ENCODE measurements at regions not wholly inside any gene's neighbourhood (a gene's known extent, or its start where the extent isn't known, plus 50 kb on each side); places are given as distances from the start of the nearest gene placed in this dataset.
"Not testable (repeated sequence)": the region's sequence is repeated elsewhere in the genome, so short reads cannot be mapped to it uniquely, and the experiment has no call there.

GRCh38 chr13:110008816-110009215 is 222.4 kb upstream of the IRS2 start:
- no peak for DNase-seq (ENCODE audit: low read depth)

GRCh38 chr13:110006304-110006703 is 219.9 kb upstream of the IRS2 start:
- DNase-seq (ENCODE audit: low read depth), result peak; percentile 62

DNA sequence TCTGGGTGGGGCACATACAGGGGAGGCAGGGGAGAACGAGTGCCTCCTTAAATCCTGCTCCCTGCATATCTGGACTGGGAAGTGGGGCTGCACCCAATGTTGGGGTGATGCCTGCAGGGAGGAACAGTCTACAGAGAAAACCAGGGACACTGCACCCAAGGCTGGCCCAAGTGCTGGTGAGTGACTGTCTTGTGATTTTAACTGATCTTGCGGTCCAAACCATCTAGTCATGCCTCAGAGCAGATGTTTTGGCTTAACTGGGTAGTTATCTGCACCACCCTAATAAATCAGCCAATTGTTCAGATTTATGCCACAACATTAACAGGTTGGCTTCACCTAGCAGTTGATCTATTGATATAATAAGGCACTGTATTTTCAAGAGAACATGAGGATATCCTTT is 219.2 kb upstream of the IRS2 start:
- DNase-seq (ENCODE audit: low read depth), result no peak

GRCh38 chr13:110004814-110005213 is 218.4 kb upstream of the IRS2 start:
- no peak for DNase-seq (ENCODE audit: low read depth)

DNA sequence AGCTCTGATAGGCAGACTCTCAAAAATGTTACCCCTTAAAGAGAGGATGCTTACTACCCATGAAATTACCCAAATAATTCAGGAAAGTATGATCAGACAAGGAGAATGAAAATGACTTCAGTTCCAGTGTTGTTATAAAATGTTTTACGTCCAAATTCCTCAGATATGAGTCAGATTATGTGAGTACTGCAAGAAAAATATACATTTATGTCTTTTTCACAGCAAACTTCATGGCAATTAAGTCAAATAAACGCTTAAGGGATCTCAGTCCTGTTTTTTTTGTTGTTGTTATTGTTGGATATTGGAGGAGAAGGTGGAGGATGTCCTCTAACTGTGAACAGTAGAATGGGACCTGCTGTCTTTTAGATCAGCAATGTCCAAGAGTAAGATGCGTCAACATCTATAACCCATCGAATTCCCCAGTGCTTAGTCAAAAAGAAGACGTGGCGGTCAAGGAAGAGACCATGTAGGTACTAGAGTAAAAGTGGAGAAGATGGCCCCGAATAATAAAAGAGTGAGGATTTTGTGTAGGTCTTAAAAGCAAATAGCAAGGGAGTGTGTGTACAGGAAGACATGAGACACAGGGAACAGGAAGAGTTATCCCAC is 215.4 kb upstream of the IRS2 start:
- DNase-seq (ENCODE audit: low read depth), result peak; percentile 45

DNA sequence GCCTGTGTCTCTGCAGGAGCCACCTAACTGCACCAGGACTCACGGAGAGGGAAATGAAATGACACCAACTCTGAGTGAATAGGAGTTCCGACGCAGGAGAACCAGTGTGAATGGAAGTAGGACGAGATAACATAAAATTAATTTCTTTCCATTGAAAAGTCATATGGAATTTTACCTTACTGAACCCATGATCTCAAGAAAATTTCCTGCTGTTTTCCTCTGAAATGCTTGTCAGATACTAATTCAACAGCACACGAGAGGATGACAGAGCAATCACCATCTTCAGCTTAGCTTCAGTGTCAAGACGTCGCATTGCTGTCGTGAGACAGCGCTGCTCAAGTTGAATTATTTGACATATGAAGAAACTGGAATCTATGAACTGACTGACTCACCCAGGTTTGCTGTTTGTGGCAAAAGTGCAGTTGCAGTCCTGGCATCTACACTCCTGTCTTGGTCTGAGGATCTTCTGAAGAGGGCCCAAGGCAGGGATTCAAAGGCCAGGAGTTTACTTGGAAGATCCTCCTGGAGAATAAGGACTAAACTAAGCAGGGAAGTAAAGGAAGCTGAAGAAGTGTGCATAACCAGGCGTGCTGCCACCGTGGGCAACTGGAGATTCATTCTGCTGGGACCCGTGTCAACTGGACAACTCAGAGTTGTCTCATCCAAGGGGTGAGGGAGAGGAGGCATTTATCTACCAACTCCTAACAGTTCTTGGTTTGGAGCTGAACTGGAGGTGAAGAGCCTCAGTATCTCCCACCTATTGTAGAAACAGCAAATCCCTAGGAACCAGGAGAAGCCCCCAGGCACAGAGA is 214.4 kb upstream of the IRS2 start:
- peak; percentile 37 for DNase-seq (ENCODE audit: low read depth)

GRCh38 chr13:109999659-110000533 is 213.5 kb upstream of the IRS2 start:
- DNase-seq (ENCODE audit: low read depth), result no peak

- DNase-seq (ENCODE audit: low read depth), result peak; percentile 97
Observed at GRCh38 chr13:109998684-109999533, 212.5 kb upstream of the IRS2 start.

GRCh38 chr13:109998037-109998436 is 211.7 kb upstream of the IRS2 start:
- peak; percentile 52 for DNase-seq (ENCODE audit: low read depth)

DNA sequence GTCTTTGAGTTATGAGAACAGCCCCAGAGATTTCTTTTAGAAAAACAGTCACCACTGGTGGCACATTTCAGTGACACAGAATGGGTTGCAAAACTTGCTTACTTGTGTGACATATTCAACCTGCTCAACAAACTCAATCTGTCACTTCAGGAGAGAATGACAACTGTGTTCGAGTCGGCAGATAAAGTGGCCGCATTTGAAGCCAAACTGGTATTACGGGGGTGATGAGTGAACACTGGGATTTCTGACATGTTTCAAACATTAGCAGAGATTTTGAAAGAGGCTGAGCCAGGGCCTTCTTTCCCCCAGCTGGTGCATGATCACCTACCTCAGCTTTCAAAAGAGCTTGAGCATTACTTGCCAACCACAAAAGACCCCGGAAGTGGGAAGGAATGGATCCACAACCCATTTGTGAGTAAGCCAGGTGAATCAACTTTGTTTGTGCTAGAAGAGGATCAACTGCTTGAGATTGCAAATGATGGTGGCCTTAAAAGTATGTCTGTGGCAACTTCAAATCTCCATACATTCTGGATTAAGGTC is 210.7 kb upstream of the IRS2 start:
- not testable (repeated sequence) for DNase-seq (ENCODE audit: low read depth)

- no peak for DNase-seq (ENCODE audit: low read depth)
Observed at GRCh38 chr13:109996404-109996960, 210.1 kb upstream of the IRS2 start.

GRCh38 chr13:109995578-109995977 is 209.2 kb upstream of the IRS2 start:
- DNase-seq (ENCODE audit: low read depth), result no peak

DNA sequence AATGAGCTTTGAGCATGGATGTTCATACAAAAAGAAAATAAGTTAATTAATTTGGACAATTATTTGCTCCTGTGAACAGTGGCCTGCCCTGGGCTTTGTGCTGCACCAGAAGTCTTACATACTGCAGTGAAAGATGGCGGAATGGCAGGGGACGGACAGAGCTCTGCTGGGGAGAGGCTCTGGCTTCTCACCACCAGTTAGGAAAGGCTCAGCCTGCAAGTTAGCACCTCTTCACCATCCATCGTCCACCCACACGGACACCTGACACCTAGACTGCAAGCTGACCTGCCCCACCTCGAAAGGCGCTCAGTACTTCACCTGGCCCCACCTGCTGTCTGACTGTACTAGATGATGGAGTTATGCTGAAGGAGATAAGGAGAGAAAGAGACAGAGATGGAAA is 203.9 kb upstream of the IRS2 start:
- no peak for DNase-seq (ENCODE audit: low read depth)

DNA sequence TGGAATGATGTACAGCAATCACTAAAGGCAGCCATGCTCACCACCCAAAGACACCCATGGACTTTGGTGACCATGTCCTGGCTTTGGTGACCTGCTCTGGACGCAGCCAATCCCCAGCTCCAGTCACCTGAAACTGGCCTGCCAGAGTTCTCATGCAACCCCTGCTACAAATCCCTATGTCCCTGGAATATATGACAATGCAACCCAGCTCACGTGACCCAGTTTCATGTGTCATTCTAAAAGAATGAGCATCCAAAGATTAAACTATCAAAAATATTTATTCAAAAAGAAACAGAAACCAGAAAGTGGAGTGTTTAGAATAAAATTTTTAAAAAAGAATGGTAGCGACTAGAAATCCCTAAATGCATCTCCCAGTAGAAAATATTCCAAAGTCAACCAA is 203.3 kb upstream of the IRS2 start:
- no peak for DNase-seq (ENCODE audit: low read depth)

DNA sequence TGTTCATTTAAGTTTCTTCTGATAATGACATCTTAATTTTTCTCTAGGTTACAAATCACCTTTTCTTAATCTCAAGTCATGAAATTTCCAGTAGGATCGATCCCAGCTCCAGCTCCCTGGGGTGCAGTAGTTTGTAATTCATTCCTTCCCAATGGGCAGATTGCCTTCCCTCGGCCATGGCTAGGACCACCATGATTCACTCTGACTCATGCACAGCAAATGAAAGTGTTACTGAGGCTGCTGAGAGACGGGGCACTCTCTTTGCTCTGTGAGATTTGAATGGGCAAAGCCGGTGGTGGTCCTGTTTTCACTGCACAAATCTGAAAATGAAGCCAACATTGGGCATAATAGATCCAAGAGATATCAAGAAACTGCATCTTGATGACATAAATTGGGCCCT is 202.8 kb upstream of the IRS2 start:
- peak; percentile 35 for DNase-seq (ENCODE audit: low read depth)

GRCh38 chr13:109986851-109987250 is 200.5 kb upstream of the IRS2 start:
- no peak for DNase-seq (ENCODE audit: low read depth)

GRCh38 chr13:109985871-109986450 is 199.6 kb upstream of the IRS2 start:
- no peak for DNase-seq (ENCODE audit: low read depth)

DNA sequence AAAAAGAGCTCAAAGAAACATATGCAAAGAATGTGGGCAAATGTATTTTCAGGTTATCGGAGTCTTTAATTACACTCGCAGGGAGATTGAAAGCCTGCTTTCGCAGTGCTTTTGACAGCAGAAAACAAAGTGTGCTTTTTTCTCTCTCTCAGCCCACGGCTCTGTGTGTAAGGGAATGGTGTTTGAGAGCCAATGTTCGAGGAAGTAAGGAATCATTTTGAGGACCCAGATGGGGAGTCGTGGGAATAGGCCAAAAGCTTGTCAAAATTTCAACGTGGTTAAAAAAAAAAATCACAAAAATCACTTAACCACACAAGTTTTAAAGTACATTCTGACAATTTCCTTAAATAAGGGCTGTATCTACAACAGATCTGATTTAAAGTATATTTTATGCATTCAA is 197.1 kb upstream of the IRS2 start:
- DNase-seq (ENCODE audit: low read depth), result no peak

GRCh38 chr13:109981000-109981399 is 194.6 kb upstream of the IRS2 start:
- DNase-seq (ENCODE audit: low read depth), result no peak

DNA sequence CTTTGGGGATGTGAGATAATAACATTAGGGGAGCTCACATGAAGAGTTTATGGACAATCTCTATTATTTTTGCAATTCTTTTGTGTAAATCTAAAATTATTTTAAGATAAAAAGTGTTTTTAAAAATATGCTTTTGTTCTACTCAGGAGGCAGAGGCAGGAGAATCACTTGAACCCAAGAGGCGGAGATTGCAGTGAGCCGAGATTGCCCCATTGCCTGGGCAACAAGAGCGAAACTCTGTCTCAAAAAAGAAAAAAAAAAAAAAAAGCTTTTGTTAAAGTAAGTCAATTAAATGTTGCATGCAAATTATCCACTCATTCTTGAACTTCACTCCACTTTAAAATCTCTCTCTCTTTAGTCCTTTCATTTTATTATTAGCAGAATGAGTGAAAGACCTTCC is 193.3 kb upstream of the IRS2 start:
- DNase-seq (ENCODE audit: low read depth), result not testable (repeated sequence)

- no peak for DNase-seq (ENCODE audit: low read depth)
Observed at GRCh38 chr13:109979228-109979627, 192.8 kb upstream of the IRS2 start.

Data from amniotic epithelial cell (primary cell).